ENCODE measurements at regions not wholly inside any gene's neighbourhood (a gene's known extent, or its start where the extent isn't known, plus 50 kb on each side); places are given as distances from the start of the nearest gene placed in this dataset.
A peak's percentile ranks its signal among the peaks of the same experiment; 100 is the strongest.

GRCh38 chr5:28254846-28255245 is 1216.5 kb upstream of the CDH9 start:
- H3K36me3 Mint-ChIP-seq (ENCODE audit: insufficient read depth), result no peaks in the 10 kb centered on the region
- H3K4me3 Mint-ChIP-seq, result no peak overlapping the region
- DNase-seq, result no peak
- ATAC-seq, result no peak
- no peaks in the 10 kb centered on the region for H3K27me3 Mint-ChIP-seq (ENCODE audit: low read depth)
- H3K9me3 Mint-ChIP-seq, result peaks cover 21% of the 10 kb centered on the region
- H3K4me1 Mint-ChIP-seq (ENCODE audit: low read depth), result no peaks in the 10 kb centered on the region

DNA sequence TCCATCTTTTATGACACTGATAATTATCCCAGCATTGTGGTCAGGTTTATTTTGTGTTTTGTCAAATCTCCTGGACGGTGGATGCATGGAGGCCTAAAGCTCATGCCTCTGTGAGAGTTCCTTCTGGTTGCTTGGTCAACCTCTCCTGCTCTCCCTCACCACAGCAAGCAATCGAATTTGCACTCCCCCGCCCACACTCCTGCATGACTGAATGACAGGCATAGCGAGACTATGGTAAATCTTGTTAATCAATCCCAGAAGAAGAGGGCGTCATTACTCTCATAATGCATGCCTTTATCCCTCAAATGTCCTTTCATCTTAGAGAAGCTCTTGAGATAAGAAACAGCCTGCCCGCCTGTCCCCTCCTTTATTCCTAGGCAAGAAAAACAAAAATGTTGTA is 1215.0 kb upstream of the CDH9 start:
- Mint-ChIP-seq H3K4me1 (ENCODE audit: low read depth) (no peaks in the 10 kb centered on the region), H3K27me3 (ENCODE audit: low read depth) (no peaks in the 10 kb centered on the region), H3K9me3 (peaks cover 27% of the 10 kb centered on the region)

DNA sequence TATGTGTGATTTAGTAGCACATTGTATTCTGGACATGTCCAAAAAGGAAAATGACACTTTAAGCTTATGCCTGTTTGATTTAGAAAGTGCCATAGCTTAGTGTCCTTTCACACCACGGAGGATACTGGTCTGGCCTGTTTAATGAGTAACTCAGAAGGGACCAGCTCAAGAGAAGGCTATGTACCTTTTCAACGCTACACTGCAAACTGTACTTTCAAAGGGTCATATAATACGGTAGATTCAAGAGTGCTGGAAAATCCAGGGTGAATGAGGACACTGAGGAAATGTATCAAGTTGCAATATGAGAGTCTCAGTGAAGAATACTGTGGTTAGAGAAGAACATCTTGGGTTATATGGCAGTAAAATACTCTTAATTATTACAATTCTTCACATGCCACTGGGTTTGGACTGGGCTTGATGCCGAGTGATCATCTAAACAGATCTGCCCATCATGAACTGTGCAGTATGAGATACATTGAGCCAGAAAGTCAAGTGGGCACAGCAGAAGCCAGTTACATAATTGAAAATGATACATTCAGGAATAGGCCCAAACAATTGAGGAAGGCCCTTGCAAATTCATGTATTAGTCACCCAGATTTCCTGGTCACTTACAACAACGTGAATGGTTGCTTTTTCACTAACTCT is 1211.5 kb upstream of the CDH9 start:
- H3K4me1 Mint-ChIP-seq (ENCODE audit: low read depth), result no peaks in the 10 kb centered on the region
- no peaks in the 10 kb centered on the region for H3K36me3 Mint-ChIP-seq (ENCODE audit: insufficient read depth)
- ATAC-seq (no peak), DNase-seq (no peak)
- no peaks in the 10 kb centered on the region for H3K27me3 Mint-ChIP-seq (ENCODE audit: low read depth)
- peaks cover 32% of the 10 kb centered on the region for H3K9me3 Mint-ChIP-seq
- no peak overlapping the region for H3K4me3 Mint-ChIP-seq

More for the DNA sequence above, 1215.0 kb upstream of the CDH9 start:
- Mint-ChIP-seq H3K4me3 (no peak overlapping the region), H3K36me3 (ENCODE audit: insufficient read depth) (no peaks in the 10 kb centered on the region)
- DNase-seq, result no peak
- no peak for ATAC-seq

DNA sequence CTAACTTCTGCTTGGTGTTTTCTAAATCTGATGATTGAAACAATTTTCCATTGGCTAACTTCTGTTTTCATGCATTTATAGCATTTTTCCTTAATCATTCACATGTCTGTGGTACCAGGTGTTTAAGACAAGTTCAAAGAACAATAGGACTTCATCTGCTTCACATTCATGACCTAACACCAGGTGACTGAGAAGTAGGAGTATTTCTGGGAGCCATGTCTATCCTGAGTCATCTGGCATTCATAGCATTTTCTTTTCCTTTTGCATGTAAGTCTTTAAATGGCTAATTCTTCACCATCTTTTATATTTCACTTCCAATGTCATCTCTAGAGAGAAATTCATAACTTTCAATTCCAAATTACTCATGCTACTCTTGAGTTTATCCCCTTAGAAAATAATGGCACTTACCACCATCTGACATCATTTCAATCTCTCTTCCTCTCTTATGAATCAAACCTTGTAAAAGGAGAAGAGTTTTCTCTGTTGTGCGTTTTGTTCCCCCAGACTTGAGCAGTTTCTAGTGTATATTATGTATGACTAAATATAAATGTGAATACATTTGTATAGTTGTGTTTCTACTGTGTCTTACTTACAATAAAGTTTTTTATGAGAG is 1196.1 kb upstream of the CDH9 start:
- no peak overlapping the region for H3K4me3 Mint-ChIP-seq
- ATAC-seq (peak in 1 of 2 donors; percentile 18), DNase-seq (no peak)
- H3K9me3 Mint-ChIP-seq, result peaks cover 17% of the 10 kb centered on the region
- no peaks in the 10 kb centered on the region for H3K27me3 Mint-ChIP-seq (ENCODE audit: low read depth)
- H3K36me3 Mint-ChIP-seq (ENCODE audit: insufficient read depth), result no peaks in the 10 kb centered on the region
- no peaks in the 10 kb centered on the region for H3K4me1 Mint-ChIP-seq (ENCODE audit: low read depth)

DNA sequence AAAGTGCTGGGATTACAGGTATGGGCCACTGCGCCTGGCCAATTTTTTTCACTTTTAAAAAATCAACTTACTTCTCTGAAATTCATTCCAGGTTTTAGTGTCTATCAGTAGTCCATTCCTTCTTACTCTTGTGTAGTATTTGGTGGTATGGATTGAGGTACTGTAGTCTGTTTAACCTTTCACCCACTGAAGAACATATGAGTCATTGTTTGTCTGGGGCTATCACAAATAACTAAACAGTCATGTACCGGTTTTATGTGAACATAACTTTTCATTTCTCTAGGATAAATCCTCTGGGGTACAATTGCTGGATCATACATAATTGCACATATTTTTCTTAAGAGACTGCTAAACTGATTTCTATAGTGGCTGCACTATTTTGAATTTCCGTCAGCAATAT is 1188.0 kb upstream of the CDH9 start:
- no peak for DNase-seq
- H3K9me3 Mint-ChIP-seq, result peaks cover 4% of the 10 kb centered on the region
- no peak for ATAC-seq
- H3K27me3 Mint-ChIP-seq (ENCODE audit: low read depth), result no peaks in the 10 kb centered on the region
- H3K4me3 Mint-ChIP-seq, result no peak overlapping the region
- H3K4me1 Mint-ChIP-seq (ENCODE audit: low read depth), result no peaks in the 10 kb centered on the region
- no peaks in the 10 kb centered on the region for H3K36me3 Mint-ChIP-seq (ENCODE audit: insufficient read depth)

DNA sequence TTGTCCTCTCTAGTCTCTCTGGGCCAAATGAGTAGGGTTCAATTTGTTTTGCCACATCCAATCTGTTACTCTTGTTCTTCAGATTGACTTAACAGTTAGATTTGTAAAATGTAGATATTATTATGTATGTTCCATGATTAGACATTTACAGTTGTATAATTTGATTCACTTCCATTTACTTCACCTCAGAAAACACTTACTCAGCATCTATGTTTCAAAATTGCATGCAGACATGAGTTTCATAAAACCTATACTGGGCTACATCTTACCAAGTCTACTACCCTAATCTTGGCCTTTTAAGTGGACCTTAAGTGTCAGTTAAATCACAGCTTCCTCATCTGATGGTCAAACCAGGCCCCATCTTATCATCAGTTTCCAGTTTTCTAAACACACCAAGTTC is 1181.2 kb upstream of the CDH9 start:
- DNase-seq, result no peak
- ATAC-seq, result no peak
- H3K27me3 Mint-ChIP-seq (ENCODE audit: low read depth), result no peaks in the 10 kb centered on the region
- H3K4me3 Mint-ChIP-seq, result no peak overlapping the region
- no peaks in the 10 kb centered on the region for H3K4me1 Mint-ChIP-seq (ENCODE audit: low read depth)
- H3K36me3 Mint-ChIP-seq (ENCODE audit: insufficient read depth), result no peaks in the 10 kb centered on the region
- peaks cover 15% of the 10 kb centered on the region for H3K9me3 Mint-ChIP-seq

DNA sequence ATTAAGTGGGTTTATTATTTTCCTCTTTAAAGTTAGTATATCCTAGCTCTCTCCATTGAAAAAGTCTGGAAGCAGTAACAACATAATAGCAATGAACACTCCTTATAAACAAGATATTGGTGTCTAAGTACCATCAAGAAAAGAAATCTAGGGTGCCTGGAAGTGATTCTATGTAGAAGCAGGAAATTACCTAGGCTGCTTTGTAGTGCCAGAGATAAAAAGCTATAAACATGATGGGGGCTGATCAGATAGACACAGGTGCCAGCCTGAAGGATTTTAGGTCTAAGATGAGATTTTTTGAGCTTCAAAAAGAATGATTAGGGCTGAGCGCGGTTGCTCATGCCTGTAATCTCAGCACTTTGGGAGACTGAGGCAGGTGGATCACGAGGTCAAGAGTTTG is 1179.3 kb upstream of the CDH9 start:
- Mint-ChIP-seq H3K9me3 (peaks cover 15% of the 10 kb centered on the region), H3K4me3 (no peak overlapping the region), H3K4me1 (ENCODE audit: low read depth) (no peaks in the 10 kb centered on the region), H3K36me3 (ENCODE audit: insufficient read depth) (no peaks in the 10 kb centered on the region), H3K27me3 (ENCODE audit: low read depth) (no peaks in the 10 kb centered on the region)
- DNase-seq, result no peak
- no peak for ATAC-seq

GRCh38 chr5:28216939-28217360 is 1178.6 kb upstream of the CDH9 start:
- Mint-ChIP-seq H3K4me3 (no peak overlapping the region), H3K27me3 (ENCODE audit: low read depth) (no peaks in the 10 kb centered on the region), H3K36me3 (ENCODE audit: insufficient read depth) (no peaks in the 10 kb centered on the region), H3K9me3 (peaks cover 15% of the 10 kb centered on the region), H3K4me1 (ENCODE audit: low read depth) (no peaks in the 10 kb centered on the region)
- DNase-seq (no peak), ATAC-seq (no peak)

DNA sequence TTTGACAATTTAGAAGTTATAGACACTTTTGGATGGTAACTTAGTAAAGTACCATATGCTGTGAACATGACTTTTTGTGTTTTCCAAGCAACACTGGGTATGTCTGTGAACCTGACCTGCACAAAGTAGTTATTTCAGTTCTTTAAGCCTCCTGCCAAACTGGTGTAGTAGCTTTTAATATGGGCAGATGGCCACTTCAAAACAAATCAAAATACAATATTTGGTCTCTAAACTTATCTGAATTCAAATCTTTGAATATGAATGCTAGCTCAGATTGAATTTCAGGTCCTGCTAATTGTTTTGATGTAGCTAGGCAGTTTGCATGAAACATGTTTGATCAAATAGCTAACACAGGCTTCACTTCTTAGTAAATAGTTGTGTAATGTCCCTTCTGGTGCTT is 1176.7 kb upstream of the CDH9 start:
- ATAC-seq (no peak), DNase-seq (no peak)
- Mint-ChIP-seq H3K36me3 (ENCODE audit: insufficient read depth) (no peaks in the 10 kb centered on the region), H3K9me3 (peaks cover 18% of the 10 kb centered on the region), H3K27me3 (ENCODE audit: low read depth) (no peaks in the 10 kb centered on the region), H3K4me1 (ENCODE audit: low read depth) (no peaks in the 10 kb centered on the region), H3K4me3 (no peak overlapping the region)

- no peaks in the 10 kb centered on the region for H3K4me1 Mint-ChIP-seq (ENCODE audit: low read depth)
- ATAC-seq (no peak), DNase-seq (no peak)
- no peak overlapping the region for H3K4me3 Mint-ChIP-seq
- no peaks in the 10 kb centered on the region for H3K27me3 Mint-ChIP-seq (ENCODE audit: low read depth)
- H3K36me3 Mint-ChIP-seq (ENCODE audit: insufficient read depth), result no peaks in the 10 kb centered on the region
- H3K9me3 Mint-ChIP-seq, result peaks cover 14% of the 10 kb centered on the region
Observed at GRCh38 chr5:28214292-28214691, 1175.9 kb upstream of the CDH9 start.

DNA sequence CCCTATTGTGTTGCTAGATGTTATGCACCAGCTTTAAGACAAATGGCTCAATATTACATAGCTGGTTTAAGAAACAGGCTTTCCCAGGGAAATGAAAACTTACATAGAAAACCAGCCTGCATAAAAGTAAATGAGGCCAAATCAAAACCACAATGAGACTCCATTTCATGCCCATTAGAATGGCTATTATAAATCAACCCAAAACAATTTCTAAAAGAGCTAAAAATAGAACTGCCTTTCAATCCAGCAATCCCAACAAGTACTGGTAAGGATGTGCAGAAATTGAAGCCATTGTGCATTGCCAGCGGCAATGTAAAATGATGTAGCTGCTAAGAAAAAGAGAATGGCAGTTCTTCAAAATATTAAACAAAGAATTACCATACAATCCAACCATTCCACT is 1170.0 kb upstream of the CDH9 start:
- H3K27me3 Mint-ChIP-seq (ENCODE audit: low read depth), result no peaks in the 10 kb centered on the region
- H3K4me3 Mint-ChIP-seq, result no peak overlapping the region
- H3K36me3 Mint-ChIP-seq (ENCODE audit: insufficient read depth), result no peaks in the 10 kb centered on the region
- ATAC-seq (no peak), DNase-seq (no peak)
- H3K4me1 Mint-ChIP-seq (ENCODE audit: low read depth), result no peaks in the 10 kb centered on the region
- peaks cover 12% of the 10 kb centered on the region for H3K9me3 Mint-ChIP-seq

GRCh38 chr5:28190011-28190410 is 1151.6 kb upstream of the CDH9 start:
- Mint-ChIP-seq H3K36me3 (ENCODE audit: insufficient read depth) (no peaks in the 10 kb centered on the region), H3K4me1 (ENCODE audit: low read depth) (no peaks in the 10 kb centered on the region), H3K9me3 (peaks cover 14% of the 10 kb centered on the region), H3K27me3 (ENCODE audit: low read depth) (no peaks in the 10 kb centered on the region), H3K4me3 (no peak overlapping the region)
- ATAC-seq, result no peak
- DNase-seq, result no peak

GRCh38 chr5:28174691-28175090 is 1136.3 kb upstream of the CDH9 start:
- H3K27me3 Mint-ChIP-seq (ENCODE audit: low read depth), result no peaks in the 10 kb centered on the region
- no peaks in the 10 kb centered on the region for H3K9me3 Mint-ChIP-seq
- no peaks in the 10 kb centered on the region for H3K36me3 Mint-ChIP-seq (ENCODE audit: insufficient read depth)
- H3K4me1 Mint-ChIP-seq (ENCODE audit: low read depth), result no peaks in the 10 kb centered on the region
- no peak for DNase-seq
- H3K4me3 Mint-ChIP-seq, result no peak overlapping the region
- no peak for ATAC-seq

- DNase-seq (no peak), ATAC-seq (no peak)
- Mint-ChIP-seq H3K27me3 (ENCODE audit: low read depth) (no peaks in the 10 kb centered on the region), H3K36me3 (ENCODE audit: insufficient read depth) (no peaks in the 10 kb centered on the region), H3K4me1 (ENCODE audit: low read depth) (no peaks in the 10 kb centered on the region), H3K4me3 (no peak overlapping the region), H3K9me3 (peaks cover 10% of the 10 kb centered on the region)
Observed at GRCh38 chr5:28165096-28165495, 1126.7 kb upstream of the CDH9 start.

GRCh38 chr5:28164568-28164967 is 1126.2 kb upstream of the CDH9 start:
- H3K36me3 Mint-ChIP-seq (ENCODE audit: insufficient read depth), result no peaks in the 10 kb centered on the region
- H3K9me3 Mint-ChIP-seq, result peaks cover 15% of the 10 kb centered on the region
- no peak for DNase-seq
- ATAC-seq, result no peak
- H3K4me1 Mint-ChIP-seq (ENCODE audit: low read depth), result no peaks in the 10 kb centered on the region
- no peaks in the 10 kb centered on the region for H3K27me3 Mint-ChIP-seq (ENCODE audit: low read depth)
- no peak overlapping the region for H3K4me3 Mint-ChIP-seq

All from activated T-cell treated with anti-CD3 and anti-CD28 coated beads, Interleukin-2, amount 50 U/mL, for 4 hours (primary cell).